ENCODE measurements at regions not wholly inside any gene's neighbourhood (a gene's known extent, or its start where the extent isn't known, plus 50 kb on each side); places are given as distances from the start of the nearest gene placed in this dataset.
A peak's percentile ranks its signal among the peaks of the same experiment; 100 is the strongest.
"Not testable (repeated sequence)": the region's sequence is repeated elsewhere in the genome, so short reads cannot be mapped to it uniquely, and the experiment has no call there.

DNA sequence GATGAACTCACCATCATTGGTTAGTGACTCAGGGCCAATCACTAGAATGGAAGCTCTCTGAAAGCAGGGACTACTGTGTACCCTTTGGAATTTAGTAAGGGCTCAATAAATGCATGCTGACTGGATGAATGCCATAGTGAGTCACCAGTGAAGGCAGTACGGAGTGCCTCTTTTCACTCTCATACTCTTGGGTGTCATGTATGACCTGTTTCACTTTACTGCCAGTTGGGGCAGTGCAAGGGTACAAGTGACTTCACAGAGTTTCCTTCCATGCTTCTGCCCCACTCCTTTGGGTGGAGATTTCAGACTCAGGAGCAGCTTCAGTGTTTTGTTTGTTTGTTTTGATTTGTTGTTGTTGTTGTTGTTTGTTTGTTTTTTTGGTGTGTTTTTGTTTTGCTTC is 57.7 kb downstream of the SOX3 start:
- no peak for DNase-seq (ENCODE audit: low read depth in 2 of 2)

GRCh38 chrX:140440876-140441275 is 64.0 kb downstream of the SOX3 start:
- DNase-seq (ENCODE audit: low read depth in 2 of 2), result no peak

GRCh38 chrX:140439476-140439875 is 65.4 kb downstream of the SOX3 start:
- DNase-seq (ENCODE audit: low read depth in 2 of 2), result peak in 1 of 2 donors; percentile 0

- no peak for DNase-seq (ENCODE audit: low read depth in 2 of 2)
Measured at GRCh38 chrX:140434347-140434746, 70.5 kb downstream of the SOX3 start.

DNA sequence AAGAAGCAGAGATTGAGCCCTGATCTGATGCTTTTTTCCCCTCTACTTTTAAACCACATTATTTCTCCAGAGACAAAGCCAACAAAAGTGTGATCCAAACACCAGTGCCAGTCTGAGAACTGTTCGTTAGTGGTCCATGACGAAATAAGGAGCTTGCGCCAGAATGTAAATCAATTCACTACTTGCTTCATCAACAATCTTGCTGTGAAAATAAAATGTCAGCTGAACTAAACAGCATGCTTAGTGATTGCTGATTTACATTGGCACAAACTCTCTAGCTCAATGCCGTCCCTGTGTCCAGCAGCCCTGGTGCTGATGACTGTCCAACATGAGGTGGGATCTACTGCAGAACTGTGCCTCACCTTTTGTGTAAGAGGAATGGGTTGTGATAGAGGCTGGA is 71.3 kb downstream of the SOX3 start:
- DNase-seq (ENCODE audit: low read depth in 2 of 2), result no peak

DNA sequence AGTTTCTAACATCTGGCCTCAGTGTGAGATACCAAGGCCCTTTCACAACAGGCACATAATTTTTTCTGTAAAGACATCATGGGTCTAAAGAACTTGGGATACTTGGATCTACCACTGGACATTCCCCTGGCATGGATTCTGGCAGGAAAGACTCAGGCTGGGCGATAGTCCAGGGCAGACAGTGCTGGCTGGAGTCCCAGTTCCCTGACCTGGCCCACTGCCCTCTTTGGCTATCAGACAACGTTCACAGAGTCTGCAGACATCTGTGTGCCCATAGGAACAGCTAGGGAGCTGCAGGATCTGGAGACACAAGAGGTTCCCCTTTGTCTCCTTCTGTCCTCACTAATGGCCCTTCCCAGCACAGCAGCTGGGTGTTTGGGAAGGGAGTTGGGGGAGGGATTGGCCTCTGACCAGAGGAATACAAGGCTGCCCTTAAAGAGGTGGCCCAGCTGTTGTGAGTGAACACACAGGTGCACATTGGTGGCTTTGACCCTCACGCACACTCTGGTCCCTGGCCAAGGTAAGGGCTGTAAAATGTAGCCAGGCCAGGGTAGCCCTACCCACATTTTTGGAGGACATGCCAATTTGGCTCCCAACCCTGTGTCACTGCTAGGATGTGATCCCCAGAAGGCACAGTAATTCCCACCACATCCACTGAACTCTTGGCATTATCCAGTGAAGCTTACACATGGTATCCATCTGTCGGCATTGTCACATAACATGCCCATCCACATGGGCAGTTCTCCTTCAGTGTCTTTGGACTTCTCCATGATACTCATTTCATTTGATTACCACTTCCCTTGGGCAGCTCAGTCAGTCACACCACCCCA is 72.3 kb downstream of the SOX3 start:
- no peak for DNase-seq (ENCODE audit: low read depth in 2 of 2)

DNA sequence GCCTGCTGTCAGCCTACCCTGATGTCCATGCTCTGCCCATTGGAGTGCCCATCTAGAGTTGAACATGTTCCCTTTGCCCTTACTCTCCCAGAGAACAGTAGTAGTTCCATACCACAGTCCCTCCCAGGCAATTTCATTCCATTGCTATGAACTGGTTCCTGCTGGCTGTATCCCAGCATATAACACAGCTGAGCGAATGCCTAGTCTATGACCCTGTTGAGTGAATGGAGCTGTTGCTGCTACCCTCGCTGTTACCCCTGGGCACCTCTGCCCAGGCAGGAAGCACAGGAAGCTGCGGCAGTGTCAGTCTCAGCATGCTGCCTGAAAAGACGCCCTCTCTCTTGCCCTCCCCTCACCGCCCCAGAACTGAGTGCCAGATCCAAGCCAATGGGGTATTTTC is 73.3 kb downstream of the SOX3 start:
- no peak for DNase-seq (ENCODE audit: low read depth in 2 of 2)

DNA sequence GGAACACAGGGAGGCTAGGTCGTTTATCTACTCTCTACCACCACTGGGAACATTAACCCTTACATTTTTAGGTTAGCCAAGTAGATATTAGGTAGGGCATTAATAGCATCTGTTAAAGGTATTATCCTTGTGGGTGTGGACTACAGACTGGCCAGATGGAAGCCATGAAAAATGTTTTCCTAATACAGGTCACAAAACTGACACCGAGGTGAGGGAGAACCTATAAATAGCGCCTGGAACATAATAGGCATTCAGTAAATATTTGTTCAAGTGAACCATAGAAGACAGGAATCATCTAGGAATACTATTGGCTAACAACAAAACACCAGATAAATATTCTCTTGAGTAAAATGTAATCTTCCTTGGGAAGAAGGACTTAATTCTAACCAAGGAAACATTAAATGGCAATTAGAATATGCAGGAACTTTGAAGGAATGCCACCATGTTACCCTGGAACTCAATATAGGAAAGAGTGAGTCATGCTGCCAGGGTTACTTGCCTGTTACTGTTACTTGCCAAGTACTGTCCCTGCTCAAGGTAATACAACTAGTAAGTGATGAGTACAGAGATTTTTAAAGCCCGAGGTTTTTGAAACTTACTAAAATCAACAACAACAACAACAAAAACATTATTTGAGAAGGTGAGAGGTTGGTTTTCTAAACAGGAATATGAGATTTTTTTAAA is 79.0 kb downstream of the SOX3 start:
- no peak for DNase-seq (ENCODE audit: low read depth in 2 of 2)

- DNase-seq (ENCODE audit: low read depth in 2 of 2), result no peak
Measured at GRCh38 chrX:140422501-140422900, 82.4 kb downstream of the SOX3 start.

DNA sequence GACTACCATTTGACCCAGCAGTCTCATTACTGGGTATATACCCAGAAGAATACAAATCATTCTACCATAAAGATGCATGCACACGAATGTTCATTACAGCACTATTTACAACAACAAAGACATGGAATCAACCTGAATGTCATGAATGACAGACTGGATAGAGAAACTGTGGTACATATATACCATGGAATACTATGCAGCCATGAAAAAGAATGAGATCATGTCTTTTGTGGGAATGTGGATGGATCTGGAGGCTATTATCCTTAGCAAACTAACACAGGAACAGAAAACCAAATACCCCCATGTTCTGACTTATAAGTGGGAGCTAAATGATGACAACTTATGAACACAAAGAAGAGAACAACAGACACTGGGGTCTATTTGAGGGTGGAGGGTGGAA is 102.7 kb downstream of the SOX3 start:
- DNase-seq (ENCODE audit: low read depth in 2 of 2), result not testable (repeated sequence)

DNA sequence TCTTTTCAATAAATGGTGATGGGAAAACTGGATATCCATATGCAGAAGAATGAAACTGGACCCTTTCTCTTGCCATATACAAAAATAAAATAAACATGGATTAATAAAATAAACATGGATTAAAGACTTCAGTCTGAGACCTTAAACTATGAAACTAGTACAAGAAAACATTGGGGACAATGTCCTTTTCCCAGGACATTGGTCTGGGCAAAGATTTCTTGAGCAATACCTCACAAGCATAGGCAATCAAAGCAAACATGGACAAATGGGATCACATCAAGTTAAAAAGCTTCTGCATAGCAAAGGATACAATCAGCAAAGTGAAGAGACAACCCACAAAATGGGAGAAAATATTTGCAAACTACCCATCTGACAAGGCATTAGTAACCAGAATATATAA is 108.5 kb downstream of the SOX3 start:
- not testable (repeated sequence) for DNase-seq (ENCODE audit: low read depth in 2 of 2)

- DNase-seq (ENCODE audit: low read depth in 2 of 2), result no peak
Measured at GRCh38 chrX:140393507-140393906, 111.4 kb downstream of the SOX3 start.

DNA sequence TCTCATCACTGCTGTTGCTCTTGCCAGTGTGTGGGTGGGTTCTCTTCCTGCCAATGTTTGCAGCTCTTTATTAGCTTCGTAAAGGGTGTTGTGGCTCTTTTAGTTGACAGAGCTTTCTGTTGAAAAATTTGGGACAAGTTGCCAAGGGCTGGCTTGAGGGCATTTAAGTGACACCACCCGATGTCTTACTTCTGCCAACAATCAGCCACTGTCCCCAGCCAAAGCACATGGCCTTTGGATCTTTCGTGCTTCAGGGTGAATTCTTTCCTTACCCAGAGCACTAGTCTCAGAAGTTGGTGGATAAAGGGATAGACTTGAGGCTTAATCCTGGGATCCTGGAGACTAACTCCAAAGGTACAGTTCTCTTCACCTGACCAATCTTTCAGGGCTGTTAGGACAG is 113.6 kb downstream of the SOX3 start:
- no peak for DNase-seq (ENCODE audit: low read depth in 2 of 2)

DNA sequence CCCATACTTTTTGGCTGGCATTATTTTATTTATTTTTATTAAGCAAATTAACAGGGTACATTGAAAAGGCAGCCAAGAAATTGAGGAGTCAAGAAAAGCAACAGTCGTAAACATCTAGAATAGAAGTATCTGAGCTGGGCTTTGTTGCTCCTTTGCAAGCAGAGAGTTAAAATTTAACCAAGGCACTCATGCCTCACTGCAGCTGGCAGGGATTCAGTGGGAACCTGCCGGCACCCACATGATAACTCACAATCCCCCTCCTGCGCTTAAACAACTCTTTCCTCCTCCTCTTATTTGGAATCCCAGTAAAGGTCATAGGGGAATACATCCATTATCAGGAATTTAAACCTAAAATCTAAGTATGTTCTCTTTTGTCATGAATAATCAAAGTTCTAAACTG is 115.5 kb downstream of the SOX3 start:
- DNase-seq (ENCODE audit: low read depth in 2 of 2), result no peak

- DNase-seq (ENCODE audit: low read depth in 2 of 2), result no peak
Measured at GRCh38 chrX:140362861-140363260, 142.0 kb downstream of the SOX3 start.

GRCh38 chrX:140360924-140361323 is 143.9 kb downstream of the SOX3 start:
- no peak for DNase-seq (ENCODE audit: low read depth in 2 of 2)

GRCh38 chrX:140360284-140360683 is 144.6 kb downstream of the SOX3 start:
- DNase-seq (ENCODE audit: low read depth in 2 of 2), result no peak

DNA sequence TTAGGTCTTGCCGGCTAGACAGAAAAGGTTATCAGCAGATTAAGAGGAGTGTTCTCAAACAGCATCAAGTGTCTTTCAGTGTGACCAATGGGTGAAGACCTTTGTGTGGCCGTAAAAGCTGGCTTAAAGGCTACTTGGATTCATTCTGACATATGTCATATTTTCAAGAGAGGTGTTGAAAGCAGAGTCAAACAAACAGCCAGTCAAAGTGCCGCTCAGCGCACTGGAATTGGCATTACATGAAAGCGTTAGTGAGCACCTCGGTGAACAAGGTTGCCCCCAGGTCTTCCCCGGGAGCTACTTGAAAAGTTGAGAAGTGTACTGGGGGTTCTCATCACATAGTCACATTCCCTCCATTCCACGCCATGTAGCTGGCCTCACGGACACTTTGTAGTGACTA is 148.9 kb downstream of the SOX3 start:
- no peak for DNase-seq (ENCODE audit: low read depth in 2 of 2)

DNA sequence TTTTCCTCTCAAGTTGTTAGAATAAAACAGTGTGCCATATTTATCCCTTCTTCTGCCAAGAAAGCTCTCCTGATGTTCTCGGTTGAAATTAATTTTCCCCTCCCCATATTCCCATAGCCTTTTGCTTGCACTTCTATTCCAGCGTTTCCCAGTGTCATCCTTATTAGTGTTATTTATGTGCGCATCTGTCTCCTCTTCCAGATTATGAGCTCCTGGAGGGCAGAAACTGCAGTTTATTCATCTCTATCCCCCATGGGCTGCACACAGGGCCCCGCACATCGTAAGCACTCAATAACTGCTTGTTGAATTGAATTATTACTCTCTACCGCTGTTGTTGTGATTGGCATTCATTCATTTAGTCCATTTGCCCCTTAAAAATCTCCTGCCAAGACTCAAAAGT is 149.4 kb downstream of the SOX3 start:
- no peak for DNase-seq (ENCODE audit: low read depth in 2 of 2)

GRCh38 chrX:140354431-140355120 is 150.3 kb downstream of the SOX3 start:
- no peak for DNase-seq (ENCODE audit: low read depth in 2 of 2)

DNA sequence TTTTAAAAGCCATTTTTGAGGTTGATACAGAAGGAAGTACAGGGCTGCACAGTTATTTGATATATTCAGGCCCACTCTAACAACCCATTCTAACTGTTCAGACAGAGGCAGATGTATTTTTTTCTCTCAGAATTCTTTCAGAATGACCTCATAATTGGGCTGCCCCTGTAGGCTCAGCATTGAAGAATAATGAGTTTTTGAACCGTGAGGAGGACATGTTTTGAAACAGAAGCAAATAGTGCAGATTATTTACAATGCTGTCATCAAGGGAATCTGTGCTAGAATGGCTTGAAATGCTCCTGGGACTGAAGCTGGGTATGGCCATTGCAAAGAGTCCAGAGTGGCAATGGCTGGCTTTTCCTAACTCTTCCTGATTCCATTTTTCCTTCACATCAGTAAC is 158.1 kb downstream of the SOX3 start:
- DNase-seq (ENCODE audit: low read depth in 2 of 2), result no peak

DNA sequence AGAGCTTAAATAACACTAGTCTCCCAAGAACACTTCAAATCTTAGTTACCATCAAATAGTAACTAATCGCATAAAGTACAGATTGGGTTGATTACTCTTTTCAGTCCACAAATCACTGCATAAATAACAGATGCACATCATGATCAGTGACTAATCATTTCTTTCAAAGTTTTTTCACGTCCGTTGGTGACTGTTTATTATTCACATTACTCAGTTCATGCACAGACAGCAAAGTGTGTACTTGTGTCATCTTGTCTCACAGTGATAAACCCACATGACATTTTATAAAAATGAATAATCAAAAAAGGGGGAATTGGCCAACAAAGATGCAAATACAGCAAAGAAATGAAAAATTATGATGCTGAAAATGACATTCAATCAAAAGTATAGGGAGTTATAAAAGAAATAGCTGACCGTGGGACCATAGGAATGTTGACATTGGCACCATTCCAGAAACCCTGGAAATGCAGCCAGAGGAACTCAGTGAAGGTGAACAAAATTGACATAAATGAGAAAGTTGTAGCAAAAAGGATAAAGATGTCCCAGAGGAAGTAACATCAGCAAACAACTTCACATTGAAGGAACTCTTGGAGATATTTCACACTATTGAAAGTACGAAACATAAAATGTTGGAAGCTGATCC is 161.5 kb downstream of the SOX3 start:
- no peak for DNase-seq (ENCODE audit: low read depth in 2 of 2)
